Spleen (tissue), 11 donors: ENCODE measurements at regions not wholly inside any gene's neighbourhood (a gene's known extent, or its start where the extent isn't known, plus 50 kb on each side); places are given as distances from the start of the nearest gene placed in this dataset.

Experiments
- DNase-seq: peaks from one replicate; pipeline ENCODE4 v3.0.0-alpha.2; 2020
- H3K27ac ChIP-seq, 8 donors: fragments of 200-600 bp; sonication (generic) in 7 of 8; 1 replicate in 4 of 8; 2 replicates in 4 of 8; pipeline versions ENCODE4 v1.5.0 to v1.8.0; 2016 to 2021; ENCODE audit warnings: inconsistent platforms in 4 of 8, mild to moderate bottlenecking in 4 of 8, moderate library complexity in 1 of 8
- H3K27me3 ChIP-seq, 7 donors: fragments of 200-600 bp; sonication (generic) in 6 of 7; replicated peaks in 1 of 7; 1 replicate in 4 of 7; 2 replicates in 3 of 7; pipeline versions ENCODE4 v1.5.0 to v1.8.0; 2016 to 2021; ENCODE audit warnings: inconsistent platforms in 3 of 7, mild to moderate bottlenecking in 1 of 7
- H3K36me3 ChIP-seq, 6 donors: fragments of 200-600 bp; sonication (generic) in 5 of 6; 1 replicate in 4 of 6; 2 replicates in 2 of 6; pipeline versions ENCODE4 v1.5.0 to v1.8.0; 2016 to 2021; ENCODE audit warnings: inconsistent platforms in 2 of 6
- H3K4me1 ChIP-seq, 6 donors: fragments of 200-600 bp; sonication (generic) in 5 of 6; 1 replicate in 3 of 6; 2 replicates in 3 of 6; pipeline versions ENCODE4 v1.5.0 to v1.8.0; 2016 to 2021; ENCODE audit warnings: inconsistent platforms in 3 of 6
- H3K4me3 ChIP-seq, 8 donors: fragments of 200-600 bp; sonication (generic) in 7 of 8; 1 replicate in 4 of 8; 2 replicates in 4 of 8; pipeline versions ENCODE4 v1.5.0 to v1.8.0; 2016 to 2021; ENCODE audit warnings: inconsistent platforms in 4 of 8, mild to moderate bottlenecking in 4 of 8, moderate library complexity in 2 of 8
- H3K9me3 ChIP-seq, 8 donors: fragments of 200-600 bp; sonication (generic) in 7 of 8; 1 replicate in 4 of 8; 2 replicates in 4 of 8; pipeline versions ENCODE4 v1.5.0 to v1.8.0; 2016 to 2021; ENCODE audit warnings: inconsistent platforms in 4 of 8
- CTCF ChIP-seq, 11 experiments: fragments of 200-600 bp in 7 of 11; fragments of 450-650 bp in 4 of 11; sonication (generic) in 4 of 11; IDR thresholded peaks in 8 of 11; conservative IDR thresholded peaks in 3 of 11; 1 replicate in 7 of 11; 2 replicates in 4 of 11; pipeline versions ENCODE4 v1.4.0 to v1.8.0; 2016 to 2021; ENCODE audit warnings: antibody characterized with exemption in 11 of 11, inconsistent platforms in 4 of 11, mild to moderate bottlenecking in 1 of 11
- POLR2A ChIP-seq, 3 donors: fragments of 450-650 bp; IDR thresholded peaks; one replicate each; pipeline ENCODE4 v1.5.1; 2017; ENCODE audit warnings: antibody characterized with exemption in 3 of 3, mild to moderate bottlenecking in 1 of 3
- POLR2AphosphoS5 ChIP-seq, 3 donors: sonication (generic); formaldehyde crosslinking; IDR thresholded peaks; one replicate each; pipeline ENCODE4 v1.5.1; 2017; ENCODE audit warnings: antibody characterized with exemption in 3 of 3
- WGBS, 5 donors: extraction: QIAGEN DNeasy Blood & Tissue Kit in 3 of 5; methylation state at CpG; one replicate each; pipeline versions ENCODE4 v1.1.5 to v1.1.7; 2013 to 2018; 5-methylcytosine and 5-hydroxymethylcytosine counted together
- intact Hi-C: fragments of 100-400 bp; cut with DNase I; formaldehyde crosslinking; loops from one replicate; pipeline ENCODE4 v1.15.0; 2023; ENCODE audit warnings: low total_unique reads
- donor health status: healthy with polysubstance abuse.
- donor health status: DM: no; HTN: no; CAD: no; lungs with moderate emphysema.
- donor health status: DM: no; HTN: no; CAD: no.
- donor health status: Bipolar disorder and iron deficiency.
- donor health status: healthy.
- donor health status: DM: no; HTN: no; CAD: no.
- donor health status: DM: yes; HTN: yes; CAD: no.

GRCh38 chr7:12951397-12951801, 264.0 kb downstream of the ARL4A start:
- intact Hi-C loops, result no loop called here
- H3K9me3 ChIP-seq, result no peaks in the 10 kb centered on the region
- 87 to 94% (median 92%) methylated on average over 6 of the region's 6 CpGs for WGBS, 5 donors
- H3K27me3 ChIP-seq, result no peaks in the 10 kb centered on the region
- H3K4me1 ChIP-seq, result no peaks in the 10 kb centered on the region
- H3K27ac ChIP-seq, result no peak overlapping the region
- no peak for DNase-seq
- H3K36me3 ChIP-seq, result no peaks in the 10 kb centered on the region
- no peak for TF ChIP-seq POLR2A (IDR thresholded peaks at IDR 0.05)
- TF ChIP-seq POLR2AphosphoS5 (IDR thresholded peaks at IDR 0.05), result no peak
- no peak for TF ChIP-seq CTCF (IDR thresholded peaks at IDR 0.05 in 8 of 11, conservative IDR thresholded peaks at IDR 0.05 in 3 of 11)
- no peak overlapping the region for H3K4me3 ChIP-seq

GRCh38 chr7:12954380-12955033, 267.1 kb downstream of the ARL4A start:
- Histone ChIP-seq H3K4me3 (no peak overlapping the region), H3K4me1 (no peaks in the 10 kb centered on the region), H3K27me3 (no peaks in the 10 kb centered on the region), H3K27ac (no peak overlapping the region), H3K9me3 (no peaks in the 10 kb centered on the region), H3K36me3 (no peaks in the 10 kb centered on the region)
- TF ChIP-seq POLR2AphosphoS5 (IDR thresholded peaks at IDR 0.05) (no peak), POLR2A (IDR thresholded peaks at IDR 0.05) (no peak), CTCF (IDR thresholded peaks at IDR 0.05 in 8 of 11, conservative IDR thresholded peaks at IDR 0.05 in 3 of 11) (no peak)
- no peak for DNase-seq
- intact Hi-C loops, result no loop called here

GRCh38 chr7:12957487-12957886, 270.1 kb downstream of the ARL4A start:
- H3K27ac ChIP-seq, result no peak overlapping the region
- H3K27me3 ChIP-seq, result no peaks in the 10 kb centered on the region
- no peaks in the 10 kb centered on the region for H3K9me3 ChIP-seq
- no peaks in the 10 kb centered on the region for H3K36me3 ChIP-seq
- intact Hi-C loops, result no loop called here
- H3K4me3 ChIP-seq, result no peak overlapping the region
- DNase-seq, result no peak
- H3K4me1 ChIP-seq, result no peaks in the 10 kb centered on the region
- TF ChIP-seq CTCF (IDR thresholded peaks at IDR 0.05 in 8 of 11, conservative IDR thresholded peaks at IDR 0.05 in 3 of 11), result no peak
- no peak for TF ChIP-seq POLR2AphosphoS5 (IDR thresholded peaks at IDR 0.05)
- no peak for TF ChIP-seq POLR2A (IDR thresholded peaks at IDR 0.05)
- WGBS, 5 donors, result 83 to 90% (median 86%) methylated on average over 5 of the region's 5 CpGs

- H3K9me3 ChIP-seq, result no peaks in the 10 kb centered on the region
- H3K27me3 ChIP-seq, result no peaks in the 10 kb centered on the region
- H3K4me3 ChIP-seq, result no peak overlapping the region
- H3K4me1 ChIP-seq, result no peaks in the 10 kb centered on the region
- intact Hi-C loops, result no loop called here
- WGBS, 5 donors, result 64 to 76% (median 70%) methylated on average over 4 of the region's 4 CpGs
- H3K27ac ChIP-seq, result no peak overlapping the region
- DNase-seq, result no peak
- H3K36me3 ChIP-seq, result no peaks in the 10 kb centered on the region
- no peak for TF ChIP-seq POLR2A (IDR thresholded peaks at IDR 0.05)
- no peak for TF ChIP-seq CTCF (IDR thresholded peaks at IDR 0.05 in 8 of 11, conservative IDR thresholded peaks at IDR 0.05 in 3 of 11)
- no peak for TF ChIP-seq POLR2AphosphoS5 (IDR thresholded peaks at IDR 0.05)
Observed at GRCh38 chr7:12961910-12962480, 274.6 kb downstream of the ARL4A start.
